ENCODE measurements at regions not wholly inside any gene's neighbourhood (a gene's known extent, or its start where the extent isn't known, plus 50 kb on each side); places are given as distances from the start of the nearest gene placed in this dataset.
"Not testable (repeated sequence)": the region's sequence is repeated elsewhere in the genome, so short reads cannot be mapped to it uniquely, and the experiment has no call there.

DNA sequence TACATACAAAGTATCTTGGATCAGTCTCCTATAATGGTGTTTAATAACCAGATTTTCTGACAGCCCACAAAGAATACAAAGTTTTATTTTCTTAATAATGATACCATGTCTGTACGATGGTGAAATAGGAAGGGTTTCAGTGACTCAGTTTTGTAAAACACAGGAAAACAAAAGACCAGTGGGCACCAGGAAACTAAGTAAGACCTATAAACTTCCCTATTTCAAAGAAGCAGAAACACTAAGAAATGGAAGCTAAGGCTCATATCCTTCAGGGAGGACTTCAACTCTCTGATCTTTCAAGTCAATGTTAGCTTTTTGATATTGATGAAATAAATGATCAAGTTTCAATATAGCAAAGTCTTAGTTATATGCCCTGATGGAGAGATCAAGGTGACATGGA, 196.0 kb downstream of the DUSP6 start:
- no peak for DNase-seq (ENCODE audit: low read depth in 2 of 2)

DNA sequence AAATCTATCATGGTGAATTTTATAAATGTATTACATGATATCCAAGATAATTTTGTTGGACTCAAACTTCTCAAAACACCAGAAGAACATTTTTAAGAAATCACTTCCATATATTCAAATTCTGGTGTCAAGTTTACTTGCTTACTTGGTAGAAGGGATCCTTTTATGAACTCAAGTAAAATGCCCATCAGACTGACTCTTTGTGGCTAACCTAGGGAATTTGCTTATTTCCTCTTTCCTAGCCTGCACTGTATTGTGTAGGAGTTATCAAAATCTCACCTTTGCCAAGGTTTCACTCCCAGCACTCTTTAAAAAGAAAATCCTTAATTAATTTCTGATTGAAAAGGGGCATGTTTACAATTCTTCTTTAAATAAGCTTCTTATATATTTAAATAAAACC, 196.5 kb downstream of the DUSP6 start:
- DNase-seq (ENCODE audit: low read depth in 2 of 2): no peak

DNA sequence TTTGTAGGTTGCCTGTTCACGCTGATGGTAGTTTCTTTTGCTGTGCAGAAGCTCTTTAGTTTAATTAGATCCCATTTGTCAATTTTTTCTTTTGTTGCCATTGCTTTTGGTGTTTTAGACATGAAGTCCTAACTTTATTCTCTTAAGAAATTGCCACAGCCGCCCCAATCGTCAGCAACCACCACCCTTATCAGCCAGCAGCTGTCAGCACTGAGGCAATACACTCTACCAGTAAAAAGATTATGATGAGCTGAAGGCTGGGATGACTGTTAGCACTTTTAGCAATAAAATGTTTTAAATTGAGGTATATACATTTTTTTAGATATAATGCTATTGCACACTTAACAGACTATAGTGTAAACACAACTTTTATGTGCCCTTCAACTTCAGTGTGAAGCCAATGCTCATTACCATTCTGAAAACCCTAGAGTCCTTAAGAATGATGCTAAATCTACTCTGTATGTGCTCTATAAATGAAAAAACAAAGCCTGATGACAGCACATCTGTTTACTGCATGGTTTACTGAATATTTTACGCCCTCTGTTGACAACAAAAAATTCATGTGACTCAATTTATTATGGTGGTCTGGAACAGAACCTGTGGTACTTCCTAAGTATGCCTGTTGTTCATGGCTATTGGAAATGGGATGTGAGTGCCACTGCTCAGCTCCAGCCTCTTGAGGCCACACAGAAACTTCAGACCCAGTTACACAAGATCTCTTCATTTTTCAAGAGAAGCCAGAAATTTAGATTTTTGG, 197.4 kb downstream of the DUSP6 start:
- no peak for DNase-seq (ENCODE audit: low read depth in 2 of 2)

DNA sequence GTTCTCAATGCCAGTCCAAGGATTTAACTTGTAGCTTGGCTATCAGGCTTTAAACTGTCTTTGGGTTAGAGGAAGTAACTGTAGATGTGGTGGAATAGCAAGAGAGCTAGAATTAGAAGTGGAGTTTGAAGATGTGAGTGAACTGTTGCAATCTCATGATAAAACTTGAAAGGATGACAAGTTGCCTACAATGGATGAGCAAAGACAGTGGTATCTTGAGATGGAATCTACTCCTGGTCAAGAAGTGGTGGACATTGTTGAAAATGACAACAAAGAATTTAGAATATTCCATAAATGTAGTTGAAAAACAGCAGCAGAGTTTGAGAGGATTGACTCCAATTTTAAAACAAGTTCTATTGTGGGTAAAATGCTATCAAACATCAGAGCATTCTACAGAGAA, 199.0 kb downstream of the DUSP6 start:
- no peak for DNase-seq (ENCODE audit: low read depth in 2 of 2)

DNA sequence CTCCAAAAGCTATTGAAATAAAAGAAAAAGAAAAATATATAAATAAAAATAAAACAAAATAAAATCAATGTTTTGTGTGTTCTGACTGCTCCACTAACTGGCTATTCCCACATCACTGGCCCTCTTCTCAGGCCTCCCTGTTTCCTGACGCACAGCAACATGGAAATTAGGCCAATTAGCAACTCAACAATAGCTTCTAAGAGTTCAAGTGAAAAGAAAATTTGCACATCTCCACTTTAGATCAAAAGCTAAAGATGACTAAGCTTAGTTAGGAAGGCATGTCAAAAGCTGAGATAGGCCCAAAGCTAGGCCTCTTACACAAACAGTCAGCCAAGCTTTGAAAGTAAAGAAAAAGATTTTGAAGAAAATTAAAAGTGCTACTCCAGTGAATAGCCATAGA, 200.8 kb downstream of the DUSP6 start:
- no peak for DNase-seq (ENCODE audit: low read depth in 2 of 2)

DNA sequence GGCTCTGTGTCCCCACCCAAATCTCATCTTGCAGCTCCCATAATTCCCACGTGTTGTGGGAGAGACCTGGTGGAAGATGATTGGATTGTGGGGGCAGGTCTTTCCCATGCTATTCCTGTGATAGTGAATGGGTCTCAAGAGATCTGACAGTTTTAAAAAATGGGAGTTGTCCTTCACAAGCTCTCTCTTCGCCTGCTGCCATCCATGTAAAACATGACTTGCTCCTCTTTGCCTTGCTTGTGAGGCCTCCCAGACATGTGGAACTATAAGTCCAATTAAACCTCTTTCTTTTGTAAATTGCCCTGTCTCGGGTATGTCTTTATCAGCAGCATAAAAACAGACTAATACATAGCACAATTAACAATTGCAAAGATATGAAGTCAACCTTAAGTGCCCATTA, 201.5 kb downstream of the DUSP6 start:
- DNase-seq (ENCODE audit: low read depth in 2 of 2): not testable (repeated sequence)

DNA sequence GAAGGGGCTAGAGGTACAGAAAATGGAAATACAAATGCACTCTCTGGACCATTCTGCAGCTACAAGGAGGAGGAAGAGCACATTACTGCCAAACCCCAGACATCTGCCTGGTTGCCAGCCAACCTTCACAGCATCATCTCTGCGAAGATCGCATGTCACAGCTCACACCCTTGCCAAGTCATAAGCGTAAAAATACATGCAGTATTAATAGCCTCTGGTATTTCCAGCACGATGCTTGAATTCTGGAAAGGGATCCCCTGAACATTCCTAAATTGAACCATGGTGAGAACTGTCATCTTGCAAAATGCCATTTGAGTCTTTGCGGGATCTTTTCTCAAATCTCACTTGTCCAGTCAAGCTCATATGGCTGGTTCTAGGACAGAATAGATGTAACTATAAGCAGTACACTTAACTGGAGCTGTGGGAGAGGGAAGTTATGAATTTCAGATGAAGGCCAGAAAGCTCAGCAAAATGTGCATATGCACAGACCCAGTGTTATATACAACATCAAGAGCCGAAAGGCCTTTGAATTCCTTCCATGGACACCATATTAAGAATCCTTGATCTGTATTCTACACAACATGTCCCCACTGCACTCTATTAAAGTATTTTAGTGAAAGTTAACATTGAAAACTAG, 211.6 kb downstream of the DUSP6 start:
- DNase-seq (ENCODE audit: low read depth in 2 of 2): no peak

DNA sequence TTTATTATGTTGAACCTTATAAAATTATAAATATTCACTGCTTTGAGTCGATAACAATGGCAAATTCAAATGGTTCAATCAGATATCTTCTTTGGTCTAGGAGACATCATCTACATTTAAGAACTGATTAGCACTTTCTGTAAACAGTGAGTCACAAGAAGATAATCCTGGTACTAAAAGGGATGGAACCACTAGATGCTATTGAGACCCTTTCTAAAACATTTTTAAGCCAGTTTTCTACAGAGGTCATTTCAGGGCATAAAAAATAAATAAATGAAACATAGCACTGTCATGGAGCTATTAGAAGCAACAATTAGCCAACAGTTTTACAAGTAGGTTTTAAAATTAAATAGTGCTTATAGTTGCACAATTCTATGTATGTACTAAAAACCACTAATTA, 212.2 kb downstream of the DUSP6 start:
- DNase-seq (ENCODE audit: low read depth in 2 of 2): no peak

DNA sequence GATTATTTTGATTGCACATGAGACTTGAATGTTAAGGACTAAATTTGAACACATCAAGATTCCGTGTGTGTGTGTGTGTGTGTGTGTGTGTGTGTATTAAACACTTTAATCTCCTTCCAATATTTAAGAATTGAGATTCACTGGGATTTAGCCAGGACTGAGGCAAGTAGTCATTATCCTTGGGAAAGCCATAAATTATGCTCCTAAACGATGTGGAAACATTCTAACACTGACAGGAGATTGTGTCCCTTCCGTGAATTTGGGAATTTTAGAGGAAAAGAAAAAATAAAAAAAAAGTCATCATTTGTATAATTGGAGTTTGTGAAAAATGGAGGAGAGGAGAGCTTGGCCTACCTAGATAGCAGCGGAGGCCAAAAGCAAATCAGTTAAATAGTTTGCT, 212.9 kb downstream of the DUSP6 start:
- no peak for DNase-seq (ENCODE audit: low read depth in 2 of 2)

DNA sequence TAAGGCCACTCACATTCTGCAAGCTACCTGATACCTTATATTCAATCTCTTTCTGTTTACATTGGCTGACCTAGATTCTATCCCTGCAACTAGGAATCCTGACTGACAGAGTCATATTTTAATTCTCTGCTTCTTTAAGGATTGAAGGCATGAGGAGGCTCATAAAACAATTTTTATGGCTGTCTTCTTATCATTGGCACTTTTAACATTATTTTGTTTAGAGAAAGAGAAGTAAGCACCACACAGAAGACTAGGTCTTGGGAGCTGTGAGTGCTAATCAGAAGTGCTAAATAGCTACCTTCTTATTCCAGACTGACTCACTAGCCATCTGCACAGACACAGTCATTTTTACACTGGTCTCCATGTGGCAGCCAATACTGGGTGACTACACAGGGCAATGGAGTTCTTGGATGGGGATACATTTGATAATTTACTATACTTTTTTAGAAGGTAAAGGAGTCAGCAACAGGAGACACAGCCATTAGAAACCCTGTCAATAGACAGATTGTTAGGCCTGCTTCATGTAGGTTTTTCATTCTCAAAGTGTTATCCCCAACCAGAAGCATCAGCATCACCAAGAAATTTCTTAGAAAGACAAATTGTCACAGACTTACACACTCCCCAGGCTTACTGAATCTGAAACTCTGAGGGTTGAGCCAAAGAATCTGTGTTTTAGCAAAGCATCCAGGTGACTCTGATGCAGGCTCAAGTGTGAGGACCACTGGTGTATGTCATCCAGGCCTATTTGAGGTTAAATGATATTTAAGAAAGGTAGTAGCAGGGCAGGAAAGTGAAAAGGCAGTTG, 214.1 kb downstream of the DUSP6 start:
- no peak for DNase-seq (ENCODE audit: low read depth in 2 of 2)

DNA sequence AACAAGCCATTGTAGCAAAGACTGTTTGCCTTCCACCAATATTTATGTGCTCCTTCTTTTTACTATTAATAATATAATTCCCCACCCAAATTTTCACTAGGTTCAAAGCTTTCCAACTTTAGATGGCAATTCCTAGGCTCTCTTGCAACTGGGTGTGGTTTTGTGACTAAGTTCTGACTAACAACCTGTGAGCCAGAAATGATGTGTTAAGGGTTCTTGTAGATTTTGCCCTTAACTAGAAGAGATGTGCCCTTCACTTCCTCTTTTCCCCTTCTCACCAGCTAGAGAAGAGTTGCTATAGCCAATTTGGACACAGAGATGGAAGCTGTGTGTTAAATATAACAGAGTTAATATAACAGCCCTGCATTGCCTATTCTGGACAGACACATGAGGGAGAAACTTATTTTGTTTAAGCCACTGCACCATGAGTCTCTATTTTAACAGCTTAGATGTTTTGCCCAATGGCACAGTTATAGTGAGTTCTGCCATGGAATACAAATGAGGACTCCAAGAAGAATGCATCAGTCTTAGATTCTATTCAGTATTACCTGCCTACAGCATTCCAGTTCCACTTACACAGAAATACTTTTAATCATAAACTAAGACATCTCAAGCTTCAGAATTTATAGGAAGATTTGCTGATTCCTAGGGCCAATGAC, 216.2 kb downstream of the DUSP6 start:
- no peak for DNase-seq (ENCODE audit: low read depth in 2 of 2)

DNA sequence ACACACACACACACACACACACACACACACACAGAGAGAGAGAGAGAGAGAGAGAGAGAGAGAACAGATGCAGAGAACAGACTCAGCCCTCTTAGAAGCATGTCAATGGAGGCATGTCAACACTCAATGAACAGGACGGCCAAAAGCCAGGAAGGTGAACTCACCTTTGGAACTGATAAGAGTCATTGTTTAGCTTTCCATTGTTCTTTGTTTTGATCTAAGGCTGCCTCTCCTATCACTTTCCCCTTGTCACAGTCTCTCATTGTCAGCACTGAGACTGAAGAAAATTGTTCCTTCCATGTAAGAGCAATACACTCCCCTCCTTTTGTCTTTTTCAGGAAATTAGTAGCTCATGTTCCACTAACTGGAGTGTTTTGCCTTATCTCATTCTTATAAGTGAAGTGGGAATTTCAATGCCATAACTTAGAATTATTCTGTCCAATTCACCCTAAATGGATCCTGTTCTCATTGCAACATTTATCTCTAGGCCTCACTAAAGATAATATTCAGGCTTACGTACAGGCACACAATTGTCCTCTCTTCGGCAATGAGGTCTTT, 218.0 kb downstream of the DUSP6 start:
- DNase-seq (ENCODE audit: low read depth in 2 of 2): no peak

DNA sequence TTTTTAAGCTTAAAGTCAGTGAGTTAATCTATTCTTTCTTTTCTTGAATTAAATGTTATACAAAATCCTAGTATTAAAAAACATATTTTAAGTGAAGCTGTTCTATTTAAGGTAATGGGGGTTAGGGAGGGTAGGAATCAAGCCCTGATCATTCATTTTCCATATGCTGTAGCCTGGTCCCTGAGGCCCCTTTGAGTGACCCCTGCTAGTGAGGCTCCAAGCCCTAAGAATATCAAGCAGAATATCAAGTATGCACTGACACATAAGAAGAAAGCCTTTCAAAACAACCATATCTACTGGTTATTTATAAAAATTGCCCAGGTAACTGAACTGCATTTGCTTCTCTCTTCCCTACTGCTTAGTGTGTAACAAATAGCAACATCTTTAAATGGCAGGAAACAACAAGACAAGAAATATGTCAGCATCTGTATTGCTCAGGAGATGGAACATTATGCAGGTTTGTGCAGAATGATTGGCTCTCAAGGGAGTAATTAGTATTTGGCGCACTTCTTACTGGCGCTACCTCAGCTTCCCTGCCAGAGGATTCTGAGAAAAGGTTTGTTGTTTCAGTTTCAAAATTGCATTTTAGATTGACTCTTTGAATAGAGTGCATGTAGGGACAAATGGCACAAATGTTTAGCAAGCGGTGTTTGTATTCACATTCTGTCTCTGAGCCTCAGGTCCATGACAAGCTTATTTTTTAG, 223.0 kb downstream of the DUSP6 start:
- no peak for DNase-seq (ENCODE audit: low read depth in 2 of 2)

DNA sequence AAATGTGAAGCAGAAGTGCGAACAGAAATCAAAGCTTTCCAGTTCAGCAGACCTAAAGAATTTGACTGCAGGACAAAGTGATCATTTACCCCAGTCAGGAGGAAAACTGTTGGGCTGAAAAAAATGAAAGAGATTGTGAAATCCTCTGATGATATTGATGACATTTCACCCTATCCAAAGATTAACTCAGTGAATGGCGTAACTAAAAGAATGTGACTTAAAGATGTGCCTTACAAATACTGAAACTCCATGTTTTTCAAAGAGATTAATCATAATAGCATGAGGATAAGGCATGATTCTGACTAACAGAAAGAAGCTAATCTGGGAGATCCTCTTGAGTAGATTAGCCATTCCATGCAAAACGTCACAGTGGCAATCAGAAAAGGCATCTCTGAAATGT, 225.6 kb downstream of the DUSP6 start:
- no peak for DNase-seq (ENCODE audit: low read depth in 2 of 2)

DNA sequence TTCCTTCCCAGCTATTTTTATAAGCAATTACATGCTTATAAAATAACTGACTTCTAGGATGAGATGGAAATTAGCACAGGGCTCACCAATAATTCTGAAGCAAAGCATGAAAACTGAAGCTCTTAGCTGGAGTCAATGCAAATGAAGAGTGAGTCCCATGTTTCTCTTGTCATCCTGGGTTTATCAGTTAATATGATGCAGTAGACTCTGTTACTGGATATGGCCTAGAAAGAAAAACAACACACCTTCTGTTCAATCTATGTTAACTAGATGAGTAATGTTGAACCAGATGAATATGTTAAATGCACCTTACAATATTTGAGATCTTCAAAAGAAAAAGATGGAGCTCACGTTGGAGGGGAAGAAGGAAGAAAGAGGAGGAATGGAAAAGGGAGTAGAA, 229.4 kb downstream of the DUSP6 start:
- no peak for DNase-seq (ENCODE audit: low read depth in 2 of 2)

DNA sequence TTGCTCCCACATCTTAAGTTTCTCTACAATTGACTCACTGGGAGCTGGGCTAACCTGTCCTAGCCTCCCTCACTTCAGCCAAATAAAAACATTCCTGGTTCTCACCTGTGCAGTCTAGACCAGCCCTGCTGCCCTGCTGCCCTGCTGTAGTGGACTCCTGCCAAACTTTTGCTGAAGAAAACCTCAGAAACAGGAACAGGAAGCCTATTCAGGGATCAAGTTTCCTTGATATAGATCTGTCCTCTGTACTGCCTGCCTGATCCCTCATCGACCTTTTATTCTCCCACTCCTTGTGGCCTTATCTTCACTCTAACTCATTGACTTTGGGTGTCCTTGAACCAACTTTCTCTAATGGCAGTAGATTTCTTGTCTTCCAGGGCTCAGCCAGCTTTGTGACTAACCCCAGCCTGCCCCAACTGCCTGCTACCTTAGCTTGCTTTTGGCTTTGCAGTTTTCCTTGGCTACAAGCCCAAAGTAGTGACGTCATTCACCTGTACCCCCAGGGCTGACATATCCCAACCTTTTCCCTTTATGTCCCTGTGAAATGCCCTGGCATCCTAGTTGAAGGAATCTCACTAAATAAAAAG, 234.8 kb downstream of the DUSP6 start:
- no peak for DNase-seq (ENCODE audit: low read depth in 2 of 2)

DNA sequence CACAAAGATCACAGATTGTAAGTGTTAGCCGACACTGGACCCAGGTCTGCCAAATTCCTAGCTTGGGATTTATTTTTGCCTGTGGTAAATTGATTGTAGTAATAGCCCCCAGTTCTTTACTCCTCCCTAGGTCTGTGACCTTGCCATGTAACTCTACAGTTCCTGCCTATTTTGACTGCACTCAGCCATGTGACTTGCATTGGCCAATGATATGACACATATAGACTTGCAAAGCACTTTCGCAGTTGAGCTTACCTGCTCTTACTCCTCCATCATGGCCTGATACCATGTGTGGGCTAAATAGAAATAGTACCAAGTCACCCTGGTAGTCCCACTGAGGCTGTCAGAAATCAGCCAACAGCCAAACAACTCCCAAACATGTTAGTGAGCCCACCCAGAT, 240.3 kb downstream of the DUSP6 start:
- no peak for DNase-seq (ENCODE audit: low read depth in 2 of 2)

DNA sequence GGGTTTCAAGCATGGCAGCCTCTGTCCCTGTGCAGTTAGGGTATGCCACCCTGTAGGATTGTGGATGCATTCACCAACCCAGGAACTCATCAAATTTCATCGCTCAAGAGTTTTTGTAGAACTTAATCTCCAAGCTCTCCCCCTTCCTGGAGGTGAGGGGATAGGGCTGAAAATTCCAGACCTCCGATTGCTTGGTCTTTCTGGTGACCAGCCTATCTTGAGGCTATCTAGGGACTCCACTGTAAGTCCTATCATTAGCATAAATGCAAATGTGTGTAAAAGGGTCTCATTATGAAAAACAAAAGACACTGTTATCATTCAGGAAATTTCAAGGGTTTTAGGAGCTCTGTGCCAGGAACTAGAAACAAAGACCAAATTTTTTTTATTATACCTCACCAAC, 244.0 kb downstream of the DUSP6 start:
- DNase-seq (ENCODE audit: low read depth in 2 of 2): no peak

DNA sequence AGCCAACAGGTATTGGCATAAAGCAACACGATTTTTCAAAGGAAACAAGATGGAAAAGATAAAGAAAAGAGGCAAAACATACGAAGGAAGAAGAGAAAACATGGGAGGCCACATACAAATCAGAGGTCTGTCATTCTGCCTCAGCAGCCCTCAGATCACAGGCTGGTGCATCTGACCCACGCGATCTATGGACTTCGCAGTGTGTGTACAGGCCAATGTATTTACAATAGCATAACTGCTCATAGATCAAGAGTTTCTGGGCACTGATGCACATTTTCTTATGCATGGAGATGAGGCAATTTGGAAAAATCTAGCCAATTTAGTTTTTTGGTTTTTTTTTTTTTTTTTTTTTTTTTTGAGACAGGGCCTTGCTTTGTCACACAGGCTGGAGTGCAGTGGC, 245.4 kb downstream of the DUSP6 start:
- DNase-seq (ENCODE audit: low read depth in 2 of 2): no peak

DNA sequence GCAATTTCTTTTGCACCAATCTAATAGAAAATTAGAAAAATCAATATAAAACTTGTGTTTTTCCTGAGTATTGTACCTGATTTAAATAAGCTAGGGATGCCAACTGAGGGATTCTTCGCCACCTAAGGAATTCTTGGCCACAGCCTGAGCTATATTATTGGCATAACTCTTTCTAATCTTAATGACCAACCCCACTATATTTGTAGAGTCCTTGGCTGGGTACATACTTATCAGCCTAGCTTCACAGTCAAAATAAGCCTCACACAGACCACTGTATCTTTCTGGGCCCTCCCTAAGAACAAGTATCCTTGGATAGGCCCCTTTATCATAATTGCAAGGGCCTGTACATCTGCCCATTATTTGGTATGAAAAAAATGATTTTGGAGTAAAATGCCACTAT, 247.1 kb downstream of the DUSP6 start:
- no peak for DNase-seq (ENCODE audit: low read depth in 2 of 2)

DNA sequence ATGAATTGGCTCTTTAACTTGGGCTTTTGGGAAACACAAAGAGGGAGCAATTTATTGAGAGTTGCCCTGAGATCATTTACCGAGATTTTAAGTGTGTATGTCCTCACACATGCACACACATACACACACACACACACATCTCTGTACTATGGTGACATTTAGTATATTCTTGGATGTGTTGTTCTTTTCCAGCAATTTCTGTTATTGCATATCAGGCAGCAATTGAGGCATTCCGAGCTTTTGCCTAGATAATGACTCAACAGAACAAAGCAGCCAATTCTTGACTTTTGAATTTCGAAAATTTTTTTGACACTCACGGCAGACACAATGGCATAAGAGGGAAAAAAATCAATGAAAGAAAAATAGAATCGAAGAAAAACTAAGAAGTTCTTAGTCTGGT, 248.5 kb downstream of the DUSP6 start:
- DNase-seq (ENCODE audit: low read depth in 2 of 2): no peak
